Sigmoid colon (tissue), 4 donors: ENCODE measurements at regions not wholly inside any gene's neighbourhood (a gene's known extent, or its start where the extent isn't known, plus 50 kb on each side); places are given as distances from the start of the nearest gene placed in this dataset.

ENCODE experiments used
- POLR2AphosphoS5 ChIP-seq, 4 donors: sonication (generic); formaldehyde crosslinking; IDR thresholded peaks; one replicate each; pipeline ENCODE4 v1.6.1; 2017; ENCODE audit warnings: antibody characterized with exemption in 4 of 4
- TF ChIP-seq, protein P1 (sequence below), 4 experiments: fragments of 450-650 bp in 3 of 4; fragments of 200-600 bp in 1 of 4; IDR thresholded peaks; one replicate each; pipeline ENCODE4 v1.5.1; 2016 to 2019; ENCODE audit warnings: antibody characterized with exemption in 4 of 4, mild to moderate bottlenecking in 3 of 4, moderate library complexity in 2 of 4

DNA sequence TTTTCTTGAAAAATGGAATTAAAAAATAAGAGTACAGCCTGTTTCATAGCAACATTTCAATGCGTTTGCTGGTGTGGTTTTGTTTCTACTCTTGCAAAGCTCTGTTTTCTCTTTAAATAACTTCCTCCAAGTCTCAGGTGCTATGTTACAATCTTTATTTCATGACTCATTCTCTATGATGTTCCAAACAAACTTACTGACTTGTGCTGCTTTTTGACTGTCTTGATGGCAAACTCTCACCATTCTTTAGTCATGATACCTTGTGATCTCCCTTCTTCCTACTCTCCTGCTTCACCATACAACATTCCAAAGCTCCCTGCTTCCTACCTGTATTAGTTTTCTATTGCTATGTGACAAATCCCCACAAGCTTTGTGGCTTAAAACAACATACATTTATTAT is 166.1 kb downstream of the C11orf91 start:
- no peak for TF ChIP-seq POLR2AphosphoS5 (IDR thresholded peaks at IDR 0.05)
- TF ChIP-seq, protein P1, sequence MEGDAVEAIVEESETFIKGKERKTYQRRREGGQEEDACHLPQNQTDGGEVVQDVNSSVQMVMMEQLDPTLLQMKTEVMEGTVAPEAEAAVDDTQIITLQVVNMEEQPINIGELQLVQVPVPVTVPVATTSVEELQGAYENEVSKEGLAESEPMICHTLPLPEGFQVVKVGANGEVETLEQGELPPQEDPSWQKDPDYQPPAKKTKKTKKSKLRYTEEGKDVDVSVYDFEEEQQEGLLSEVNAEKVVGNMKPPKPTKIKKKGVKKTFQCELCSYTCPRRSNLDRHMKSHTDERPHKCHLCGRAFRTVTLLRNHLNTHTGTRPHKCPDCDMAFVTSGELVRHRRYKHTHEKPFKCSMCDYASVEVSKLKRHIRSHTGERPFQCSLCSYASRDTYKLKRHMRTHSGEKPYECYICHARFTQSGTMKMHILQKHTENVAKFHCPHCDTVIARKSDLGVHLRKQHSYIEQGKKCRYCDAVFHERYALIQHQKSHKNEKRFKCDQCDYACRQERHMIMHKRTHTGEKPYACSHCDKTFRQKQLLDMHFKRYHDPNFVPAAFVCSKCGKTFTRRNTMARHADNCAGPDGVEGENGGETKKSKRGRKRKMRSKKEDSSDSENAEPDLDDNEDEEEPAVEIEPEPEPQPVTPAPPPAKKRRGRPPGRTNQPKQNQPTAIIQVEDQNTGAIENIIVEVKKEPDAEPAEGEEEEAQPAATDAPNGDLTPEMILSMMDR (IDR thresholded peaks at IDR 0.05), result no peak
